ENCODE measurements at regions not wholly inside any gene's neighbourhood (a gene's known extent, or its start where the extent isn't known, plus 50 kb on each side); places are given as distances from the start of the nearest gene placed in this dataset.

DNA sequence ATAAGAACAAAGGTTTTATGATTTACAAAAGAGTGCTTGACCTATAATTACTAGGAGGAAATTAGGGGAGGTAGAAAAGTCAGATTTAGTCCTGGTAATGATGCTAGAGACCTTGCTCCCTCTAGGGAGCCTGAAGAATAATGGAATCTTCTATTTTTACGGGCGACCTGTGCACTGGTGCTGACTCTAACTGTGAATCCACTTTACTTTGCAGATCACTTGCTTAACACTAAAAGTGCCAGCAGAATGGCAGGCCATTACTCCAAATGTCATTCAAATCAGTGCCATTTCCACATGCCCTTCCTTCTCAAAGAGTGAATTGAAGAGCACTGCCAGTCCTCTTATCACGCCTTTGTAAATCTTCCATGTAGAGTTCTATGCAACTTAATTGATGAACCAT lies 359.4 kb upstream of the ARRDC3 start:
- peak; percentile 76 for ATAC-seq
- no peak for TF ChIP-seq JUN (CRISPR knock-in tag; IDR thresholded peaks at IDR 0.05)
- no peak for TF ChIP-seq ESRRA (CRISPR knock-in tag; IDR thresholded peaks at IDR 0.05; ENCODE audit: borderline replicate concordance)
- no peak for TF ChIP-seq IRF2 (CRISPR knock-in tag; IDR thresholded peaks at IDR 0.05; ENCODE audit: borderline replicate concordance, low read depth)
- TF ChIP-seq, protein P1, sequence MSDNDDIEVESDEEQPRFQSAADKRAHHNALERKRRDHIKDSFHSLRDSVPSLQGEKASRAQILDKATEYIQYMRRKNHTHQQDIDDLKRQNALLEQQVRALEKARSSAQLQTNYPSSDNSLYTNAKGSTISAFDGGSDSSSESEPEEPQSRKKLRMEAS (CRISPR knock-in tag; IDR thresholded peaks at IDR 0.05), result no peak
- no peak for TF ChIP-seq ZNF671 (CRISPR knock-in tag; IDR thresholded peaks at IDR 0.05)
- Mint-ChIP-seq H3K27me3 (ENCODE audit: low read depth) (no peaks in the 10 kb centered on the region), H3K4me1 (peaks cover 67% of the 10 kb centered on the region), H3K9me3 (no peaks in the 10 kb centered on the region; the same call in 1 of the 2 replicates), H3K4me3 (no peak overlapping the region), H3K27ac (no peak overlapping the region), H3K36me3 (no peaks in the 10 kb centered on the region)
- DNase-seq (ENCODE audit: low spot score), result no peak
- CTCF ChIA-PET, result interaction anchor here (1.9 kb wide), 1 partner anchor 101 kb away, joined by 9 read pairs; no protein-coding TSS in a partner anchor
- POLR2A ChIA-PET, result no interaction called here

DNA sequence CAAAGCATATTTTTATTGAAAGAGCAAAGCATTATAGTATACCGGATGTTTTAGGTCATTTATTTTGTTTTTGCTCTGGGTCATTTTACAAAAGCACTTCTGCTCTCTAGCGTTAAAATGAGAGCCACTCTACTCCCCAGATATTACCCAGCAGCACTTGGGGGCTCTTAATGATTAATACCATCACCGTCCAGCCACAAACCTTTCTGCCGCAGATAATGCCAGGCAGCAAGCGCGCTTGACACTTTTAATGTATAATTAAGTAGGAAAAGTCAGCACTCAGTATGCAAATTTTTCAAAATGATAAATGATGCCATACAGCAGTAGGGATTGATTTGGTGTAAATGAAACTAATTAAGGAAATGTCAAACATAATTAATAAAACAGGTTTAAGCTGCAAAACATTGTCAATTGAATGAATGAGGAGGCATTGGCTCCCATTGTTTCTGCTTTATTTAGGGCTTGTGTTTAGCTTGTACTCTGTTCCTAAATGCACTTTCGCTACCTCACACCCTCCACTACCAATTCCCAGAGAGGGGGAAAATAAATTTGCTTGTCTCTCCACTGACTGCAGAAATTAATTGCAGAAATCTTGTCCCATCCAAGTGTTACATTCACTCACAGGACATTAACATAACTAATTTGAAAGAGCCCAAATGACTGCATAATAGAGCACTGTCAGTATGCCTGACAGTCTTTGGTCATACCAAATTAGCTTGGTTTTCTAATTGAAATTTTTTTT lies 358.8 kb upstream of the ARRDC3 start:
- H3K27ac Mint-ChIP-seq, result no peak overlapping the region
- H3K27me3 Mint-ChIP-seq (ENCODE audit: low read depth), result no peaks in the 10 kb centered on the region
- peaks cover 6% of the 10 kb centered on the region for H3K9me3 Mint-ChIP-seq
- POLR2A ChIA-PET, result interaction anchor here (0.6 kb wide), 1 partner anchor 8 kb away, joined by 6 read pairs; no protein-coding TSS in a partner anchor
- no peak for TF ChIP-seq SMAD3 (CRISPR knock-in tag; IDR thresholded peaks at IDR 0.05; ENCODE audit: borderline replicate concordance)
- peaks cover 61% of the 10 kb centered on the region for H3K4me1 Mint-ChIP-seq
- CTCF ChIA-PET, result interaction anchor here (1.9 kb wide), 1 partner anchor 100 kb away, joined by 9 read pairs; no protein-coding TSS in a partner anchor
- 0 out of 2 replicates have a peak overlapping the region, but pooled peaks have one; percentile 16 for H3K4me3 Mint-ChIP-seq
- ATAC-seq (peak; percentile 22), DNase-seq (ENCODE audit: low spot score) (no peak)
- peaks cover 4% of the 10 kb centered on the region for H3K36me3 Mint-ChIP-seq

DNA sequence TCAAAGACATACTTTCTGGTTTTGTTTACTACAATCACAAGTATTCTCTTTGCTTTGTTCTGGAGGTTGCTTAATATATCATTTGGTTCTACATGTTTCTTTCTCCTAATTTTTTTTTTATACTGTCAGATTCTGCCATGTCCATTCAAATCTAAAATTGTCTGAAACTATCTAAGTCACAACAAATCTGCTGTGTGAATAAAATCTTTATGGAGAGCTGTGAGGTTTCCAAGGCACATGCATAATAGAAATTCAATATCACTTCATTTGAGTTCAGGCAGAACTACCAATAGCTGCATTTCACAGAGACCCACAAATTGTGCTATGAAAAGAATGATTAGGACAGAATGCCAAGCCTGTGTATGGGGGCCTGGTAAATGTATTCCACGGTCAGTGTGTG lies 346.9 kb upstream of the ARRDC3 start:
- no peak for DNase-seq (ENCODE audit: low spot score)
- ATAC-seq, result no peak
- ChIA-PET POLR2A (no interaction called here), CTCF (interaction anchor here (0.6 kb wide), 1 partner anchor 416 kb away, joined by 3 read pairs; no protein-coding TSS in a partner anchor)
- Mint-ChIP-seq H3K4me3 (no peak overlapping the region), H3K4me1 (peaks cover 36% of the 10 kb centered on the region), H3K36me3 (no peaks in the 10 kb centered on the region), H3K27me3 (ENCODE audit: low read depth) (no peaks in the 10 kb centered on the region; the same call in 1 of the 2 replicates), H3K9me3 (peaks cover 3% of the 10 kb centered on the region; the same call in 1 of the 2 replicates), H3K27ac (no peak overlapping the region)
- TF ChIP-seq CREM (CRISPR knock-in tag; IDR thresholded peaks at IDR 0.05) (no peak), RORB (CRISPR knock-in tag; IDR thresholded peaks at IDR 0.05) (no peak), ELF4 (CRISPR knock-in tag; IDR thresholded peaks at IDR 0.05; ENCODE audit: low read depth) (no peak), ZNF138 (CRISPR knock-in tag; conservative IDR thresholded peaks at IDR 0.05) (no peak), ZNF263 (CRISPR knock-in tag; IDR thresholded peaks at IDR 0.05; ENCODE audit: low read depth) (no peak), ETV6 (CRISPR knock-in tag; IDR thresholded peaks at IDR 0.05) (no peak), TEAD4 (CRISPR knock-in tag; IDR thresholded peaks at IDR 0.05) (no peak), CREB1 (CRISPR knock-in tag; IDR thresholded peaks at IDR 0.05) (no peak)
- TF ChIP-seq, protein P2, sequence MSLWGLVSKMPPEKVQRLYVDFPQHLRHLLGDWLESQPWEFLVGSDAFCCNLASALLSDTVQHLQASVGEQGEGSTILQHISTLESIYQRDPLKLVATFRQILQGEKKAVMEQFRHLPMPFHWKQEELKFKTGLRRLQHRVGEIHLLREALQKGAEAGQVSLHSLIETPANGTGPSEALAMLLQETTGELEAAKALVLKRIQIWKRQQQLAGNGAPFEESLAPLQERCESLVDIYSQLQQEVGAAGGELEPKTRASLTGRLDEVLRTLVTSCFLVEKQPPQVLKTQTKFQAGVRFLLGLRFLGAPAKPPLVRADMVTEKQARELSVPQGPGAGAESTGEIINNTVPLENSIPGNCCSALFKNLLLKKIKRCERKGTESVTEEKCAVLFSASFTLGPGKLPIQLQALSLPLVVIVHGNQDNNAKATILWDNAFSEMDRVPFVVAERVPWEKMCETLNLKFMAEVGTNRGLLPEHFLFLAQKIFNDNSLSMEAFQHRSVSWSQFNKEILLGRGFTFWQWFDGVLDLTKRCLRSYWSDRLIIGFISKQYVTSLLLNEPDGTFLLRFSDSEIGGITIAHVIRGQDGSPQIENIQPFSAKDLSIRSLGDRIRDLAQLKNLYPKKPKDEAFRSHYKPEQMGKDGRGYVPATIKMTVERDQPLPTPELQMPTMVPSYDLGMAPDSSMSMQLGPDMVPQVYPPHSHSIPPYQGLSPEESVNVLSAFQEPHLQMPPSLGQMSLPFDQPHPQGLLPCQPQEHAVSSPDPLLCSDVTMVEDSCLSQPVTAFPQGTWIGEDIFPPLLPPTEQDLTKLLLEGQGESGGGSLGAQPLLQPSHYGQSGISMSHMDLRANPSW (CRISPR knock-in tag; conservative IDR thresholded peaks at IDR 0.05; ENCODE audit: low read depth), result no peak
- TF ChIP-seq, protein P3, sequence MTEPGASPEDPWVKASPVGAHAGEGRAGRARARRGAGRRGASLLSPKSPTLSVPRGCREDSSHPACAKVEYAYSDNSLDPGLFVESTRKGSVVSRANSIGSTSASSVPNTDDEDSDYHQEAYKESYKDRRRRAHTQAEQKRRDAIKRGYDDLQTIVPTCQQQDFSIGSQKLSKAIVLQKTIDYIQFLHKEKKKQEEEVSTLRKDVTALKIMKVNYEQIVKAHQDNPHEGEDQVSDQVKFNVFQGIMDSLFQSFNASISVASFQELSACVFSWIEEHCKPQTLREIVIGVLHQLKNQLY (CRISPR knock-in tag; IDR thresholded peaks at IDR 0.05), result no peak
- TF ChIP-seq, protein P4, sequence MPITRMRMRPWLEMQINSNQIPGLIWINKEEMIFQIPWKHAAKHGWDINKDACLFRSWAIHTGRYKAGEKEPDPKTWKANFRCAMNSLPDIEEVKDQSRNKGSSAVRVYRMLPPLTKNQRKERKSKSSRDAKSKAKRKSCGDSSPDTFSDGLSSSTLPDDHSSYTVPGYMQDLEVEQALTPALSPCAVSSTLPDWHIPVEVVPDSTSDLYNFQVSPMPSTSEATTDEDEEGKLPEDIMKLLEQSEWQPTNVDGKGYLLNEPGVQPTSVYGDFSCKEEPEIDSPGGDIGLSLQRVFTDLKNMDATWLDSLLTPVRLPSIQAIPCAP (CRISPR knock-in tag; IDR thresholded peaks at IDR 0.05), result no peak
- TF ChIP-seq, protein P5, sequence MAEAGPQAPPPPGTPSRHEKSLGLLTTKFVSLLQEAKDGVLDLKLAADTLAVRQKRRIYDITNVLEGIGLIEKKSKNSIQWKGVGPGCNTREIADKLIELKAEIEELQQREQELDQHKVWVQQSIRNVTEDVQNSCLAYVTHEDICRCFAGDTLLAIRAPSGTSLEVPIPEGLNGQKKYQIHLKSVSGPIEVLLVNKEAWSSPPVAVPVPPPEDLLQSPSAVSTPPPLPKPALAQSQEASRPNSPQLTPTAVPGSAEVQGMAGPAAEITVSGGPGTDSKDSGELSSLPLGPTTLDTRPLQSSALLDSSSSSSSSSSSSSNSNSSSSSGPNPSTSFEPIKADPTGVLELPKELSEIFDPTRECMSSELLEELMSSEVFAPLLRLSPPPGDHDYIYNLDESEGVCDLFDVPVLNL (CRISPR knock-in tag; IDR thresholded peaks at IDR 0.05; ENCODE audit: borderline replicate concordance, low read depth), result no peak
- TF ChIP-seq, protein P6, sequence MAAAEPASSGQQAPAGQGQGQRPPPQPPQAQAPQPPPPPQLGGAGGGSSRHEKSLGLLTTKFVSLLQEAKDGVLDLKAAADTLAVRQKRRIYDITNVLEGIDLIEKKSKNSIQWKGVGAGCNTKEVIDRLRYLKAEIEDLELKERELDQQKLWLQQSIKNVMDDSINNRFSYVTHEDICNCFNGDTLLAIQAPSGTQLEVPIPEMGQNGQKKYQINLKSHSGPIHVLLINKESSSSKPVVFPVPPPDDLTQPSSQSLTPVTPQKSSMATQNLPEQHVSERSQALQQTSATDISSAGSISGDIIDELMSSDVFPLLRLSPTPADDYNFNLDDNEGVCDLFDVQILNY (CRISPR knock-in tag; IDR thresholded peaks at IDR 0.05), result no peak
